Uterus (tissue), 2 donors: ENCODE measurements at regions not wholly inside any gene's neighbourhood (a gene's known extent, or its start where the extent isn't known, plus 50 kb on each side); places are given as distances from the start of the nearest gene placed in this dataset.

Experiments
- POLR2A ChIP-seq, 2 donors: fragments of 450-650 bp; IDR thresholded peaks; one replicate each; pipeline ENCODE4 v1.6.1; 2016; ENCODE audit warnings: antibody characterized with exemption in 2 of 2, mild to moderate bottlenecking in 1 of 2, moderate library complexity in 1 of 2
- TF ChIP-seq, protein P1 (sequence below), 4 experiments: fragments of 200-600 bp in 2 of 4; fragments of 450-650 bp in 2 of 4; sonication (generic) in 2 of 4; IDR thresholded peaks; one replicate each; pipeline ENCODE4 v1.5.1; 2016 to 2019; ENCODE audit warnings: antibody characterized with exemption in 4 of 4, mild to moderate bottlenecking in 2 of 4, moderate library complexity in 1 of 4

DNA sequence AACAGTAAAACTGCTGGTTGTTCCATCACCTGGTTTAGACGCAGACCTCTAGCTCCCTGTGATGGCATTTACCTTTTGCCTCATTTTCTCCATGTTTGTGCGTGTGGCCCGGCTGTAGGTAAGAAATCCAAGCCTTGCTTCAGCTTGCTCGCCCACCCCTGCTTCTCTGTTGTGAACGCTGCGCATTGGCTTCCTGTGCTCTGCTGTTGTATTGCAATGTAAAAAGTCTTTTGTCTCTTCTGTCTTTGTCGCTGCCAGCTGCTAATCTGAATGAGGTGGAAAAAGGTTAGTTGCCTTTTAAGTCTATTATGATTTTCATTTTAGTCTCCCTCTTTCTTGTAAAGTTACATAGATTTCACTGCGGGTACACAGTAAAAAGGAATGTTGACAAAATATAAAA is 127.3 kb upstream of the PACRGL start:
- TF ChIP-seq POLR2A (IDR thresholded peaks at IDR 0.05): no peak
- TF ChIP-seq, protein P1, sequence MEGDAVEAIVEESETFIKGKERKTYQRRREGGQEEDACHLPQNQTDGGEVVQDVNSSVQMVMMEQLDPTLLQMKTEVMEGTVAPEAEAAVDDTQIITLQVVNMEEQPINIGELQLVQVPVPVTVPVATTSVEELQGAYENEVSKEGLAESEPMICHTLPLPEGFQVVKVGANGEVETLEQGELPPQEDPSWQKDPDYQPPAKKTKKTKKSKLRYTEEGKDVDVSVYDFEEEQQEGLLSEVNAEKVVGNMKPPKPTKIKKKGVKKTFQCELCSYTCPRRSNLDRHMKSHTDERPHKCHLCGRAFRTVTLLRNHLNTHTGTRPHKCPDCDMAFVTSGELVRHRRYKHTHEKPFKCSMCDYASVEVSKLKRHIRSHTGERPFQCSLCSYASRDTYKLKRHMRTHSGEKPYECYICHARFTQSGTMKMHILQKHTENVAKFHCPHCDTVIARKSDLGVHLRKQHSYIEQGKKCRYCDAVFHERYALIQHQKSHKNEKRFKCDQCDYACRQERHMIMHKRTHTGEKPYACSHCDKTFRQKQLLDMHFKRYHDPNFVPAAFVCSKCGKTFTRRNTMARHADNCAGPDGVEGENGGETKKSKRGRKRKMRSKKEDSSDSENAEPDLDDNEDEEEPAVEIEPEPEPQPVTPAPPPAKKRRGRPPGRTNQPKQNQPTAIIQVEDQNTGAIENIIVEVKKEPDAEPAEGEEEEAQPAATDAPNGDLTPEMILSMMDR (IDR thresholded peaks at IDR 0.05): no peak
